ENCODE measurements at regions not wholly inside any gene's neighbourhood (a gene's known extent, or its start where the extent isn't known, plus 50 kb on each side); places are given as distances from the start of the nearest gene placed in this dataset.
"Not testable (repeated sequence)": the region's sequence is repeated elsewhere in the genome, so short reads cannot be mapped to it uniquely, and the experiment has no call there.

DNA sequence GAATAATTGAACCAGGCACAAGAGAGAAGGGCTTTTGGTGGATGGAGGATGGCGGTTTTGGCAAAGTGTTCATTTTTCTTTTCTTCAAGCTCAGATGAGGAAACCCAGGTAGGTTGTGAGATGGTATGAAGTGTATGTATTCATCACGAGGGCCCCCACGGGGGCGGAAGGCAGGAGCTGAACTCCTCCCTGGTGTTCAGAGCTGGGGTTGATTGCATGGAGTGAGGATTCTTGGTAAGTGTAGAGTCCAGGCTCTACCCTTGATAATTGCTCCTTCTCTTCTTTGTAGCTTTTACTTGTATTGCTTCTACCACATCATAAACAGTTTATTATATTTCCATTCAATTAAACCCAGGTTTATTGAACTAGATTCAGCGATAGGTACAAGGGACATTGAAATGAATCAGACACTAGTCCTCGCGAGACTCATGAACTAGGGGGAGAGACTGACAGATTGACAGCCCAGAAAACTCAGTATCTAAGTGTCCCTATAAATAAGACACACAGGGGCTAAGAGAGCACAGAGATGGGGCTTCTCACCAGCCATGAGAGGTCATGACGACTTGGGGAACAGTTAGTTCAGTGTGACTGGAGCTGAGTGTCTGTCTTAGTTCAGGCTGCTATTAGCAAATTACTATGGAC, 116.7 kb upstream of the KLF4 start:
- intact Hi-C loops (cut with micrococcal nuclease) = no loop called here

- intact Hi-C loops (cut with micrococcal nuclease) = no loop called here
Observed at GRCh38 chr9:107605041-107605440, 115.5 kb upstream of the KLF4 start.

DNA sequence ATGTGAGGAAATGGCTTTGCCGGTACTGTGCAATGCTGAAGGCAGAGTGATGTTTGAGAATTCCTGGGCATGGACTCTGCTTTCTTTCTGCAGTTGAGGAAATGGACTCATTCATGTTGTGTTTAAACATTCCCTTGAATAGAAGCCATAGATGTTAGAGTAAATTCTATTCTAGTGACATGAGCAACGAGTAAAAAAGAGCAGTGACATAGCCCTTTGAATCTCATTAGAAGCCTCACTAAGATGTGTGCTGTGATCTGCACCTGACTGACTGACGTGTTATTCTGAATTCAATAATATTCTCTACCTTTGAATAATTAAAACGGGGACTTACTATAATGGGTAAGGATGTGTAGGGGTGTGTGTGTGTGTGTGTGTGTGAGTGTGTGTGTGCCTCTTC, 113.7 kb upstream of the KLF4 start:
- intact Hi-C loops (cut with micrococcal nuclease) = no loop called here

- intact Hi-C loops (cut with micrococcal nuclease) = no loop called here
Observed at GRCh38 chr9:107600060-107600573, 110.5 kb upstream of the KLF4 start.

GRCh38 chr9:107597743-107598217, 108.2 kb upstream of the KLF4 start:
- intact Hi-C loops (cut with micrococcal nuclease) = no loop called here

DNA sequence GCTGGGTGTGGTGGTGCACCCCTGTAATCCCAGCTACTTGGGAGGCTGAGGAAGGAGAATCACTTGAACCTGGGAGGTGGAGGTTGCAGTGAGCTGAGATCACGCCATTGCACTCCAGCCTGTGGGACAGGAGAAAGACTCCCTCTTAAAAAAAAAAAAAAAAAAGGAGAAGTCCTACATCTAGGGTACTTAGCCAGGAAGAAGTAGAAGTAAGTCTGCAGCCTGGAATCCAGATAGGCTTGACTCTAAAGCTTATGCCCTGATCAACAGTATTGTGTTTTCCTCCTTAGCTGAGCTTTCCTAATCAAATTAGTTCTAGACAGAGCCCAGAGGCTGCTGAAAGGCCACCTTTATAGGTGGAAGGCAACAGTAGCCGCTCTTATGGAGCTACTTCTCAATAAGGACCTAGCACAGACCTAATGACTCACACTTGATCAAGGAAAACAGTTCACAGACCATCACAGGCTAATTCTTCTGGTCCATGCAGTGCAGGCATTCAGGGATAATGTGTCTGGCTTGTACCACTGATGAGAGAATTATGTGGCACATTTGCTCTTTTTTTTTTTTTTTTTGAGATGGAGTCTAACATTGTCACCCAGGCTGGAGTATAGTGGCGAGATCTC, 105.5 kb upstream of the KLF4 start:
- intact Hi-C loops (cut with micrococcal nuclease) = no loop called here

GRCh38 chr9:107593224-107593870, 103.8 kb upstream of the KLF4 start:
- intact Hi-C loops (cut with micrococcal nuclease) = no loop called here

- intact Hi-C loops (cut with micrococcal nuclease) = no loop called here
Observed at GRCh38 chr9:107592424-107592823, 102.9 kb upstream of the KLF4 start.

DNA sequence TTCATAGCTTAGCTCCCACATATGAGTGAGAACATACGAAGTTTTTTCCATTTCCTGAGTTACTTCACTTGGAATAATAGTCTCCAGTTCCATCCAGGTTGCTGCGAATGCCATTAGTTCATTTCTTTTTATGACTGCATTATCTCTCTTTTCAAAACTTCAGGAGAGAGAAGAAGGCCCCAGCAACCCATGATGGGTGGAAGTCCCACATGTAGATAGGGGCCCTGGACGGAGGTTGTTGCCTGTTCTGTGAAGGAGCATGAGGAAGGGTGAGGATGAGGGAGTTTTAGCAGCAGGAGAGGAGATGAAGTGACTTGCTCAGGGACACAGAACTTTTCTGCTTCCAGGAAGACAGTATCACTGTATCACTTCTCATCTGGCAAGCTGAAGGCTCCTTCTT, 102.2 kb upstream of the KLF4 start:
- intact Hi-C loops (cut with micrococcal nuclease) = no loop called here

- intact Hi-C loops (cut with micrococcal nuclease) = no loop called here
Observed at GRCh38 chr9:107588393-107588792, 98.8 kb upstream of the KLF4 start.

GRCh38 chr9:107587191-107587963, 97.8 kb upstream of the KLF4 start:
- intact Hi-C loops (cut with micrococcal nuclease) = no loop called here

- intact Hi-C loops (cut with micrococcal nuclease) = no loop called here
Observed at GRCh38 chr9:107586493-107586892, 96.9 kb upstream of the KLF4 start.

- intact Hi-C loops (cut with micrococcal nuclease) = no loop called here
Observed at GRCh38 chr9:107585465-107585864, 95.9 kb upstream of the KLF4 start.

GRCh38 chr9:107584944-107585343, 95.4 kb upstream of the KLF4 start:
- intact Hi-C loops (cut with micrococcal nuclease) = no loop called here

- intact Hi-C loops (cut with micrococcal nuclease) = no loop called here
Observed at GRCh38 chr9:107584186-107584585, 94.6 kb upstream of the KLF4 start.

DNA sequence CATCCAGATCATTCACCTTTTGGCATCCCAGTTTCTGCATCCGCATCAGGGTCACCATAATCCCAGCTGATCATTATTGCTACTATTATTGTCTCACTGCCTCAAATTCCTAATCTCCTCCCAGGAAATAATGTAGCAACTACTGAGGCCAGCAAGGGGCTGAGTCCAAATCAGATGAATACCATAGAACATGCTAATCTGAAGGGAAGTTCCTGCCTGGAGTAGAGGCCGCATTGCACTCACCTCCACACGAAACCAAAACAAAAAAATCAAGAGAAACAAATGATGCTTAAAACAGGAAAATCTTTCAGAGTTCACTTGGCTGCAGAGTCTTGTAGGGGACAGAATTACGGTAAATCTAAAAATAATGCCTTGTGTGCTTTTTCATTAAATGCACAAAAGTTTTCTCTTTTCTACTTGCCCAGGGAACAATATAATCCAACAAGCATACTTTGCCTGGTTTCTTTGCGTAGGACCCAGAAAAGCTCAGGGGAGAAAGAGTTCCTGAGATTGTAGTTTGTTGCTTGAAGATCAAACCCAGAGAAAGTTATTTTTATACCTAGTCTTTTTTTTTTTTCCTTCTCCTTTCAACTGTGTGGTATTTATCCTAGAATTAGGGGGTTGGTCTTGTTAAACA, 87.7 kb upstream of the KLF4 start:
- intact Hi-C loops (cut with micrococcal nuclease) = no loop called here

DNA sequence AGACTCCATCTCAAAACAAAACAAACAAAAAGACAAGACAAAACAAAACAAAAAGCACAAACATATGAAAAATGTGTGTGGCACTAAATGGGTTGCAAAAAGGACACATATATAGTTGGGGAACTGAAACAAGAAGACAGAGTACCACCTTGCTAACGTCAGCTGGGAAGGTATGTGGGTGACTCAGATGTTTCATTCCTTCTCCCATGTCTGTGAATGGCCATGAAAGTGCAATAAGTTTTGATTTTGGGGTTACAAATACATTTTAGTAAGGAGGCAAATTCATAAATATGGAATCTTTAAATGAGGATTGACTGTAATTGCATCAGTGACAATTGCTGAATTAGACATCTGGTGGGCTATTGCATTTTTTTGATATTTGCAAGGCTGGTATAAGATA, 81.6 kb upstream of the KLF4 start:
- intact Hi-C loops (cut with micrococcal nuclease) = no loop called here

DNA sequence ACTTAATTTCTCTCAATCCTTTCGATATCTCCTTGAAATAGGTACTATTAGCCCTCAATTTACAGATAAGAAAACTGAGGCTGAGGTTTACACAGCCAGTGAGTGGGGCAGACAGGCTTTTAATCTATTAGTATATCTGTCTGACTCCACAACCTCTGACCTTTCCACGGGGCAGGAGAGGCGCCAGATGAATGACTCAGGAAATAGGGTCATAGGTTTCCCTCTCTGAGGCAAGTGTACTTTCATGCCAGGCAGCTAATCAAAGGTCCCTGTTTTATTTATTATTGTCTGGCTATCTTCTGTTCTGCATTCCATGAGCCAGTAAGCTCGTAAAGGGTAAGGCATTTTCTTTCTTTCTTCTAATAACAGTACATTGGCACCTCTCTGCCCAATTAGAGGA, 79.6 kb upstream of the KLF4 start:
- intact Hi-C loops (cut with micrococcal nuclease) = no loop called here

GRCh38 chr9:107568406-107568805, 78.8 kb upstream of the KLF4 start:
- intact Hi-C loops (cut with micrococcal nuclease) = not testable (repeated sequence)

DNA sequence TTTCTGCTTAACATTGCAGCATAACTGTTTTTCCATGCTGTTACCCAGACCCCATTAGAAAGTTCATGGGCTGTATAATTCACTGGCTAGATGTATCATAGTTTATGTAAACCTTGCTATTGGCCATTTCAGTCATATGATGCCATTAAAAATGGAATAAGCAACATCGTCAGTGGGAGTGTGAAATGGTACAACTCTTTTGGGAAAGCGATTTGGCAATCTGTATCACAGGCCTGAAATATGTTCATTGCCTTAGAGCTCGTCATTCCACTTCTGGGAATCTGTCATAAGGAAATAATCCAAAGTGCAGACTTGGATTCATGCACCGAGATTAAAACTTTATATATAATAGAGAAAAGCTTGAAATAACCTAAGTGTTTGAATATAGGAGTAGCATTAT, 77.9 kb upstream of the KLF4 start:
- intact Hi-C loops (cut with micrococcal nuclease) = no loop called here

- intact Hi-C loops (cut with micrococcal nuclease) = no loop called here
Observed at GRCh38 chr9:107566611-107567061, 77.1 kb upstream of the KLF4 start.

Data from T-helper 2 cell treated with Interferon-gamma antibody and Interleukin-4, amounts not matched to agents 100 ng/mL and 5 ng/mL, for 36 hours (primary cell).